MCF 10A (cell line): ENCODE measurements at regions not wholly inside any gene's neighbourhood (a gene's known extent, or its start where the extent isn't known, plus 50 kb on each side); places are given as distances from the start of the nearest gene placed in this dataset.

Source experiments
- BruUV-seq: library from RNA; stranded (reverse); fragments of 400-500 nt; replicated peaks from 2 replicates; lab custom pipeline; 2021; lab: Mats Ljungman, UMichigan
- CTCF ChIA-PET: fragments of 300-600 bp; sonication (Branson Sonifier 250); formaldehyde crosslinking; extraction: SDS; loops from one replicate; lab custom pipeline; 2021; ENCODE audit warnings: antibody characterized with exemption, inconsistent platforms; lab: Yijun Ruan, JAX
- POLR2A ChIA-PET: fragments of 300-600, 350-650 bp; sonication (Branson Sonifier 250); formaldehyde crosslinking; extraction: SDS; loops from one replicate; lab custom pipeline; 2020; ENCODE audit warnings: antibody characterized with exemption, inconsistent platforms; lab: Yijun Ruan, JAX
- DNase-seq: peaks from one replicate; pipeline ENCODE4 v3.0.0-alpha.2; 2018; ENCODE audit not compliant: unreplicated experiment
- H3K27ac Mint-ChIP-seq: one replicate; pipeline ENCODE4 v1.8.0; 2022; ENCODE audit warnings: mild to moderate bottlenecking, low read depth, mixed read lengths; ENCODE audit not compliant: unreplicated experiment
- H3K27me3 Mint-ChIP-seq: one replicate; pipeline ENCODE4 v1.8.0; 2022; ENCODE audit warnings: mixed read lengths; ENCODE audit not compliant: insufficient read depth, unreplicated experiment
- H3K36me3 Mint-ChIP-seq: one replicate; pipeline ENCODE4 v1.8.0; 2022; ENCODE audit warnings: mild to moderate bottlenecking, moderate library complexity, mixed read lengths; ENCODE audit not compliant: insufficient read depth, unreplicated experiment
- H3K4me1 Mint-ChIP-seq: one replicate; pipeline ENCODE4 v1.8.0; 2022; ENCODE audit warnings: mixed read lengths; ENCODE audit not compliant: insufficient read depth, unreplicated experiment
- H3K4me3 Mint-ChIP-seq: one replicate; pipeline ENCODE4 v1.8.0; 2022; ENCODE audit warnings: mild to moderate bottlenecking, moderate library complexity, mixed read lengths; ENCODE audit not compliant: unreplicated experiment
- H3K9me3 Mint-ChIP-seq: one replicate; pipeline ENCODE4 v1.8.0; 2022; ENCODE audit warnings: mixed read lengths; ENCODE audit not compliant: unreplicated experiment
- intact Hi-C: fragments of 100-400 bp; cut with micrococcal nuclease; formaldehyde crosslinking; loops from 2 replicates; pipeline ENCODE4 v1.14.1; 2022
- TF ChIP-seq, protein P1 (sequence below): fragments of 200-600 bp; IDR thresholded peaks from one replicate; pipeline ENCODE4 v1.8.0; 2022; ENCODE audit warnings: antibody characterized with exemption, mild to moderate bottlenecking; ENCODE audit not compliant: unreplicated experiment

DNA sequence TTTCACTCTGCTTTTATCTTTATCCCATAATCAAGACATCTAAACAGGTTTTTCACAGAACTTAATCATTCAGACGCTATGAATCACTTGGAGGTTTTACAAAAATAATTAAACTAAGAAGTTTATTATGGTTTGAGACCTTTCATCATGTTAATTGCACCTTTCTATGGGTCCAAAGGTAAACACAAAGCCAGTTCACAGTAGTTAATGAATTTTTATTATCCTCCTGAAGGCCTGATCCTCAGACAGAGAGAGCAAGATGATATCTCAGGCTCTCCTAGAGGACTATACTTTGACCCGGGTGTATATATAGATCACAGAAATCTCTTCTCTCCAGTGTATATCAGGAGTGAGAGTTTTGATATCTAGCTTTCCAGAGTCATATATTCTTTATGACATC, 1044.3 kb upstream of the RAG2 start:
- no peaks in the 10 kb centered on the region for H3K4me1 Mint-ChIP-seq
- H3K27ac Mint-ChIP-seq = no peak overlapping the region
- peaks cover 7% of the 10 kb centered on the region for H3K9me3 Mint-ChIP-seq
- no peaks in the 10 kb centered on the region for H3K27me3 Mint-ChIP-seq
- BruUV-seq = no TSS peak
- no peak for DNase-seq
- TF ChIP-seq, protein P1, sequence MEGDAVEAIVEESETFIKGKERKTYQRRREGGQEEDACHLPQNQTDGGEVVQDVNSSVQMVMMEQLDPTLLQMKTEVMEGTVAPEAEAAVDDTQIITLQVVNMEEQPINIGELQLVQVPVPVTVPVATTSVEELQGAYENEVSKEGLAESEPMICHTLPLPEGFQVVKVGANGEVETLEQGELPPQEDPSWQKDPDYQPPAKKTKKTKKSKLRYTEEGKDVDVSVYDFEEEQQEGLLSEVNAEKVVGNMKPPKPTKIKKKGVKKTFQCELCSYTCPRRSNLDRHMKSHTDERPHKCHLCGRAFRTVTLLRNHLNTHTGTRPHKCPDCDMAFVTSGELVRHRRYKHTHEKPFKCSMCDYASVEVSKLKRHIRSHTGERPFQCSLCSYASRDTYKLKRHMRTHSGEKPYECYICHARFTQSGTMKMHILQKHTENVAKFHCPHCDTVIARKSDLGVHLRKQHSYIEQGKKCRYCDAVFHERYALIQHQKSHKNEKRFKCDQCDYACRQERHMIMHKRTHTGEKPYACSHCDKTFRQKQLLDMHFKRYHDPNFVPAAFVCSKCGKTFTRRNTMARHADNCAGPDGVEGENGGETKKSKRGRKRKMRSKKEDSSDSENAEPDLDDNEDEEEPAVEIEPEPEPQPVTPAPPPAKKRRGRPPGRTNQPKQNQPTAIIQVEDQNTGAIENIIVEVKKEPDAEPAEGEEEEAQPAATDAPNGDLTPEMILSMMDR = no peak
- intact Hi-C loops = no loop called here
- ChIA-PET POLR2A (interaction anchor here (1.2 kb wide), 1 partner anchor 699 kb away, joined by 4 read pairs; no protein-coding TSS in a partner anchor), CTCF (no interaction called here)
- H3K36me3 Mint-ChIP-seq = no peaks in the 10 kb centered on the region
- no peak overlapping the region for H3K4me3 Mint-ChIP-seq

DNA sequence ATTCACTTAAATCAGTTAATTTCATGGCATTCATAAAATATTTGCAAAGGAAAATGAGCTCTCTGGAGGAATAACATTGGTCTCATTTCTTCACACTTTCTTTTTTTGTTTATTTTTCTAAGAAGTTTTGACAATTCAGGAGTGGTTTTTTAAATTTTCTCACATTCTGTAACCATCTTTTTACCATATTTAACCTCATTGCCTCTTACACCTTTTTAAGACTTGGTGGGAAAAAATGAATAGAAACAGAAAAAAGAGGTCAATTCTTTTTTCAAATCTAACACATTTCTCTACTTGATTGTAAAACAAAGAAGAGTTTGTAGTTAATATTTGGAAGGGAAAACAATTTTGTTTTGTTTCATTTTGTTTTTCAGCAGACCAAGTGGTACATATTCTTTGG, 1034.7 kb upstream of the RAG2 start:
- ChIA-PET CTCF (interaction anchor here (1.6 kb wide), 1 partner anchor 10 kb away, joined by 3 read pairs; no protein-coding TSS in a partner anchor), POLR2A (no interaction called here)
- H3K9me3 Mint-ChIP-seq = peaks cover 7% of the 10 kb centered on the region
- no peak overlapping the region for H3K27ac Mint-ChIP-seq
- BruUV-seq = no TSS peak
- H3K27me3 Mint-ChIP-seq = no peaks in the 10 kb centered on the region
- TF ChIP-seq, protein P1 = no peak
- H3K36me3 Mint-ChIP-seq = no peaks in the 10 kb centered on the region
- H3K4me1 Mint-ChIP-seq = no peaks in the 10 kb centered on the region
- DNase-seq = no peak
- no peak overlapping the region for H3K4me3 Mint-ChIP-seq
- intact Hi-C loops = no loop called here

DNA sequence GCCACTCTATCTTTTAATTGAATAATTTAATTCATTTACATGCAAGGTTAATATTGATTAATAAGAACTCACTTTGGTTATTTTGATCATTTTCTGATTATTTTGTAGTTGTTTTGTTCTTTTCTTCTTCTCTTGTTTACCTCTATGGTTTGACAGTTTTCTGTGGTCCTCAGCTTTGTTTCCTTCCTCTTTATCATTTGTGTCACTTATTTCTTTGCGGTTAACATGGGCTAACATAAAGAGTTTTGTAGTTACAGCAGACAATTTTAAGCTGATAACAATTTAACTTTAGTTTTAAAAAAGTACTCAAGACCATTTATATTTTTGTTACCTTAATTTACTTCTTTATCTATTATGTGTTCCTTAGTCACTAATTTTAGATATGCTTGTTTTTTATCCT, 1032.8 kb upstream of the RAG2 start:
- Mint-ChIP-seq H3K4me1 (no peaks in the 10 kb centered on the region), H3K27ac (no peak overlapping the region), H3K4me3 (no peak overlapping the region), H3K36me3 (no peaks in the 10 kb centered on the region), H3K27me3 (no peaks in the 10 kb centered on the region), H3K9me3 (peaks cover 7% of the 10 kb centered on the region)
- ChIA-PET POLR2A (interaction anchor here (0.5 kb wide), 1 partner anchor 1159 kb away, joined by 3 read pairs; no protein-coding TSS in a partner anchor), CTCF (no interaction called here)
- TF ChIP-seq, protein P1 = no peak
- no TSS peak for BruUV-seq
- intact Hi-C loops = no loop called here
- no peak for DNase-seq

DNA sequence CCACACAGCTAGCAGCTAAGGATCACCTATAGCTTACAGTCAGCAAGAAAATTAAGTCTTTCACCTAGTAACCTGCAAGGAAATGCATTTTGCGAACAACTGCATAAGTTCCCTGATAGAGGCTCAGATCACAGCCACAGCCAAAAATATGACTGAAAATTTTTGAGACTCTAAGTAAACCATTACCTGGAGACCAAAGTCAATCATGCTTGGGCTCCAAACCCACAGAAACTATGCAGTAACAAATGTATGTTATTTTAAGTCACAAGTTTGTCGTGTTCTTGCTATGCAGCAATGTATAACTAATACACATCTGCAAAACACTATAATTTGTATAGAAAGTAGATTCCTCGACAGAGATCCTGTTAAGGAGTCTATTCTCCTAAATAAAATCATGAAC, 1025.7 kb upstream of the RAG2 start:
- TF ChIP-seq, protein P1 = no peak
- no peak for DNase-seq
- intact Hi-C loops = no loop called here
- no peaks in the 10 kb centered on the region for H3K4me1 Mint-ChIP-seq
- ChIA-PET CTCF (interaction anchor here (0.7 kb wide), 1 partner anchor 102 kb away, joined by 5 read pairs; no protein-coding TSS in a partner anchor), POLR2A (interaction anchor here (0.6 kb wide), 1 partner anchor 9 kb away, joined by 3 read pairs; no protein-coding TSS in a partner anchor)
- no peak overlapping the region for H3K27ac Mint-ChIP-seq
- BruUV-seq = no TSS peak
- H3K27me3 Mint-ChIP-seq = no peaks in the 10 kb centered on the region
- H3K36me3 Mint-ChIP-seq = no peaks in the 10 kb centered on the region
- H3K9me3 Mint-ChIP-seq = peaks cover 7% of the 10 kb centered on the region
- no peak overlapping the region for H3K4me3 Mint-ChIP-seq
